Panc1 (cell line): ENCODE measurements at regions not wholly inside any gene's neighbourhood (a gene's known extent, or its start where the extent isn't known, plus 50 kb on each side); places are given as distances from the start of the nearest gene placed in this dataset.

Source experiments
- CTCF ChIP-seq: fragments of 450-650 bp; IDR thresholded peaks from 2 replicates; pipeline ENCODE4 v1.5.1; 2017; ENCODE audit warnings: mild to moderate bottlenecking
- POLR2AphosphoS5 ChIP-seq: IDR thresholded peaks from 2 replicates; pipeline ENCODE4 v1.6.1; 2012; ENCODE audit warnings: mild to moderate bottlenecking, low read depth, low read length, moderate library complexity

GRCh38 chr6:16978686-16979085 lies 123.2 kb upstream of the STMND1 start:
- TF ChIP-seq CTCF (no peak), POLR2AphosphoS5 (no peak)
